ENCODE measurements at regions not wholly inside any gene's neighbourhood (a gene's known extent, or its start where the extent isn't known, plus 50 kb on each side); places are given as distances from the start of the nearest gene placed in this dataset.

GRCh38 chr2:88250404-88250803 lies 80.3 kb downstream of the THNSL2 start:
- Histone ChIP-seq H3K4me2 (ENCODE audit: low read length) (no peak overlapping the region), H3K9me3 (ENCODE audit: control insufficient read depth, low read length) (no peaks in the 10 kb centered on the region), H3K9ac (no peak overlapping the region), H3K27ac (no peak overlapping the region), H3K27me3 (ENCODE audit: control insufficient read depth, insufficient read depth, low read length) (no peaks in the 10 kb centered on the region), H3K36me3 (ENCODE audit: control insufficient read depth, insufficient read depth, low read length) (no peaks in the 10 kb centered on the region), H2AFZ (no peak overlapping the region), H3K79me2 (no peaks in the 10 kb centered on the region), H3K4me3 (ENCODE audit: low read depth, low read length) (no peak overlapping the region), H3K4me1 (no peaks in the 10 kb centered on the region)
- TF ChIP-seq CTCF (IDR thresholded peaks at IDR 0.05): no peak

GRCh38 chr2:88248280-88248828 lies 78.2 kb downstream of the THNSL2 start:
- no peak for TF ChIP-seq CTCF (IDR thresholded peaks at IDR 0.05)
- Histone ChIP-seq H3K36me3 (ENCODE audit: control insufficient read depth, insufficient read depth, low read length) (no peaks in the 10 kb centered on the region), H3K27ac (no peak overlapping the region), H3K9me3 (ENCODE audit: control insufficient read depth, low read length) (no peaks in the 10 kb centered on the region), H3K79me2 (no peaks in the 10 kb centered on the region), H2AFZ (no peak overlapping the region), H3K4me3 (ENCODE audit: low read depth, low read length) (no peak overlapping the region), H3K9ac (no peak overlapping the region), H3K4me1 (no peaks in the 10 kb centered on the region), H3K27me3 (ENCODE audit: control insufficient read depth, insufficient read depth, low read length) (no peaks in the 10 kb centered on the region), H3K4me2 (ENCODE audit: low read length) (no peak overlapping the region)

- no peak for TF ChIP-seq CTCF (IDR thresholded peaks at IDR 0.05)
- Histone ChIP-seq H3K79me2 (no peaks in the 10 kb centered on the region), H3K4me3 (ENCODE audit: low read depth, low read length) (no peak overlapping the region), H3K4me1 (no peaks in the 10 kb centered on the region), H3K27ac (no peak overlapping the region), H2AFZ (no peak overlapping the region), H3K9me3 (ENCODE audit: control insufficient read depth, low read length) (no peaks in the 10 kb centered on the region), H3K4me2 (ENCODE audit: low read length) (no peak overlapping the region), H3K27me3 (ENCODE audit: control insufficient read depth, insufficient read depth, low read length) (no peaks in the 10 kb centered on the region), H3K9ac (no peak overlapping the region), H3K36me3 (ENCODE audit: control insufficient read depth, insufficient read depth, low read length) (no peaks in the 10 kb centered on the region)
Measured at GRCh38 chr2:88247531-88247930, 77.4 kb downstream of the THNSL2 start.

- no peak overlapping the region for H3K27ac ChIP-seq
- H3K4me3 ChIP-seq (ENCODE audit: low read depth, low read length): no peak overlapping the region
- no peak overlapping the region for H3K4me2 ChIP-seq (ENCODE audit: low read length)
- H2AFZ ChIP-seq: no peak overlapping the region
- no peaks in the 10 kb centered on the region for H3K36me3 ChIP-seq (ENCODE audit: control insufficient read depth, insufficient read depth, low read length)
- H3K27me3 ChIP-seq (ENCODE audit: control insufficient read depth, insufficient read depth, low read length): no peaks in the 10 kb centered on the region
- no peaks in the 10 kb centered on the region for H3K9me3 ChIP-seq (ENCODE audit: control insufficient read depth, low read length)
- H3K79me2 ChIP-seq: no peaks in the 10 kb centered on the region
- TF ChIP-seq CTCF (IDR thresholded peaks at IDR 0.05): no peak
- H3K9ac ChIP-seq: no peak overlapping the region
- H3K4me1 ChIP-seq: no peaks in the 10 kb centered on the region
Measured at GRCh38 chr2:88245109-88245508, 75.0 kb downstream of the THNSL2 start.

- TF ChIP-seq CTCF (IDR thresholded peaks at IDR 0.05): no peak
- H3K79me2 ChIP-seq: no peaks in the 10 kb centered on the region
- H3K9me3 ChIP-seq (ENCODE audit: control insufficient read depth, low read length): no peaks in the 10 kb centered on the region
- no peaks in the 10 kb centered on the region for H3K27me3 ChIP-seq (ENCODE audit: control insufficient read depth, insufficient read depth, low read length)
- no peaks in the 10 kb centered on the region for H3K36me3 ChIP-seq (ENCODE audit: control insufficient read depth, insufficient read depth, low read length)
- H3K27ac ChIP-seq: no peak overlapping the region
- H2AFZ ChIP-seq: no peak overlapping the region
- no peaks in the 10 kb centered on the region for H3K4me1 ChIP-seq
- H3K4me2 ChIP-seq (ENCODE audit: low read length): no peak overlapping the region
- H3K9ac ChIP-seq: no peak overlapping the region
- H3K4me3 ChIP-seq (ENCODE audit: low read depth, low read length): no peak overlapping the region
Measured at GRCh38 chr2:88239781-88240180, 69.6 kb downstream of the THNSL2 start.
